ENCODE measurements at regions not wholly inside any gene's neighbourhood (a gene's known extent, or its start where the extent isn't known, plus 50 kb on each side); places are given as distances from the start of the nearest gene placed in this dataset.
"Not testable (repeated sequence)": the region's sequence is repeated elsewhere in the genome, so short reads cannot be mapped to it uniquely, and the experiment has no call there.

DNA sequence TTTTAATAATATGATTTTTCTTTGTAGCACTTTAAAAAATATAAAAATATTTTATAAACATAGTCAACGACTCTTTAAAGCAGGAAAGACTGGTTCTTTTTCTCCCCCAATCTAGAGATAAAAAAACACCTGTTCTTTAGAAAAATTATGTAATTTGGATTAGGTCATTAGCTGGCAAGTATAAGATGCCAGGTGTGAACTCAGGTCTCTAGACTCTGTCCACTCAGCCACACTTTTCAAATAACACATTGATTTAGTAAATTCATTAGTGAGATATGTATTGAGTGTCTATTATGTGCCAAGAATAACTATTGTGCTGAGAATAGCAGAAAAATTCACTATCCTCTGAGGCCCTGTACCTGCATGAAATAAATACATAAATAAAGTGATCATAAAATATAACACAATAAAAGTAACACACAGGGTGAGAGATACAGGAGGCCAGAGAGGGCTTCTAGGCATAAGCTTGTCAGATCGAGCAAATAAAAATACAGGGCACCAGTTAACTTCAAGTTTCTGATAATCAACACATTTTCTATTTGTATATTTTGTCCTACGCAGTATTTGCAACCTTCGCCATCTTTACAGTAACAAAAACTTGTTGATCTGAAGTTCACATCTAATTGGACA lies 867.1 kb upstream of the GBE1 start:
- DNase-seq (ENCODE audit: low read depth in 1 of 2, low spot score in 1 of 2), result no peak
- Histone ChIP-seq H3K27ac (replicated peaks) (no peak overlapping the region), H3K27me3 (ENCODE audit: insufficient read depth, poor library complexity, severe bottlenecking) (no peaks in the 10 kb centered on the region), H3K4me3 (replicated peaks; ENCODE audit: insufficient read depth, low read length) (no peak overlapping the region)
- TF ChIP-seq, protein P1, sequence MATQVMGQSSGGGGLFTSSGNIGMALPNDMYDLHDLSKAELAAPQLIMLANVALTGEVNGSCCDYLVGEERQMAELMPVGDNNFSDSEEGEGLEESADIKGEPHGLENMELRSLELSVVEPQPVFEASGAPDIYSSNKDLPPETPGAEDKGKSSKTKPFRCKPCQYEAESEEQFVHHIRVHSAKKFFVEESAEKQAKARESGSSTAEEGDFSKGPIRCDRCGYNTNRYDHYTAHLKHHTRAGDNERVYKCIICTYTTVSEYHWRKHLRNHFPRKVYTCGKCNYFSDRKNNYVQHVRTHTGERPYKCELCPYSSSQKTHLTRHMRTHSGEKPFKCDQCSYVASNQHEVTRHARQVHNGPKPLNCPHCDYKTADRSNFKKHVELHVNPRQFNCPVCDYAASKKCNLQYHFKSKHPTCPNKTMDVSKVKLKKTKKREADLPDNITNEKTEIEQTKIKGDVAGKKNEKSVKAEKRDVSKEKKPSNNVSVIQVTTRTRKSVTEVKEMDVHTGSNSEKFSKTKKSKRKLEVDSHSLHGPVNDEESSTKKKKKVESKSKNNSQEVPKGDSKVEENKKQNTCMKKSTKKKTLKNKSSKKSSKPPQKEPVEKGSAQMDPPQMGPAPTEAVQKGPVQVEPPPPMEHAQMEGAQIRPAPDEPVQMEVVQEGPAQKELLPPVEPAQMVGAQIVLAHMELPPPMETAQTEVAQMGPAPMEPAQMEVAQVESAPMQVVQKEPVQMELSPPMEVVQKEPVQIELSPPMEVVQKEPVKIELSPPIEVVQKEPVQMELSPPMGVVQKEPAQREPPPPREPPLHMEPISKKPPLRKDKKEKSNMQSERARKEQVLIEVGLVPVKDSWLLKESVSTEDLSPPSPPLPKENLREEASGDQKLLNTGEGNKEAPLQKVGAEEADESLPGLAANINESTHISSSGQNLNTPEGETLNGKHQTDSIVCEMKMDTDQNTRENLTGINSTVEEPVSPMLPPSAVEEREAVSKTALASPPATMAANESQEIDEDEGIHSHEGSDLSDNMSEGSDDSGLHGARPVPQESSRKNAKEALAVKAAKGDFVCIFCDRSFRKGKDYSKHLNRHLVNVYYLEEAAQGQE (IDR thresholded peaks at IDR 0.05; ENCODE audit: insufficient replicate concordance, low read depth), result no peak
- TF ChIP-seq POLR2AphosphoS5 (IDR thresholded peaks at IDR 0.05; ENCODE audit: low read depth) (no peak), CTCF (IDR thresholded peaks at IDR 0.05; ENCODE audit: insufficient read depth, low read length) (no peak), SPI1 (IDR thresholded peaks at IDR 0.05; ENCODE audit: borderline replicate concordance, low read depth) (no peak), GABPA (IDR thresholded peaks at IDR 0.05; ENCODE audit: low read depth) (no peak)

- no peak overlapping the region for H3K4me3 ChIP-seq (replicated peaks; ENCODE audit: insufficient read depth, low read length)
- DNase-seq (ENCODE audit: low read depth in 1 of 2, low spot score in 1 of 2), result no peak
- H3K27ac ChIP-seq (replicated peaks), result no peak overlapping the region
- no peaks in the 10 kb centered on the region for H3K27me3 ChIP-seq (ENCODE audit: insufficient read depth, poor library complexity, severe bottlenecking)
- TF ChIP-seq CTCF (IDR thresholded peaks at IDR 0.05; ENCODE audit: insufficient read depth, low read length), result no peak
- TF ChIP-seq POLR2AphosphoS5 (IDR thresholded peaks at IDR 0.05; ENCODE audit: low read depth), result no peak
- TF ChIP-seq, protein P1 (IDR thresholded peaks at IDR 0.05; ENCODE audit: insufficient replicate concordance, low read depth), result no peak
- no peak for TF ChIP-seq SPI1 (IDR thresholded peaks at IDR 0.05; ENCODE audit: borderline replicate concordance, low read depth)
Measured at GRCh38 chr3:82627733-82628132, 866.3 kb upstream of the GBE1 start.

DNA sequence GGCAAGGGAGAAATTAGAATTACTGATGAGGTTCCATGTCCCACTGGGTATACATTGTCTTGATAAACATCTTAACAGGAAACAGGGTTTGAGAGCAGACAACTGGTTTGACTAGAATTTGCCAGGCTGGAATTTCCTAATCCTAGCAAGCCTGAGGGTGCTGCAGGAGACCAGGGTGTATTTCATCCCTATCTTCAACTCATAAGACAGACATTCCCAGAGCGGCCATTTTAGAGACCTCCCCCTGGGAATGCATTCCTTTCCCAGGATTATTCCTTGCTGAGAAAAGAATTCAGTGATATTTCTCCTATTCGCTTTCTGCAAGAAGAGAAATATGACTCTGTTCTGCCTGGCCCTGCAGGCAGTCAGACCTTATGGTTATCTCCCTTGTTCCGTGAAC lies 859.3 kb upstream of the GBE1 start:
- not testable (repeated sequence) for DNase-seq (ENCODE audit: low read depth in 1 of 2, low spot score in 1 of 2); H3K27me3 ChIP-seq (ENCODE audit: insufficient read depth, poor library complexity, severe bottlenecking); H3K4me3 ChIP-seq (replicated peaks; ENCODE audit: insufficient read depth, low read length); H3K27ac ChIP-seq (replicated peaks)

- no peak for TF ChIP-seq GABPA (IDR thresholded peaks at IDR 0.05; ENCODE audit: low read depth)
- no peak for TF ChIP-seq POLR2AphosphoS5 (IDR thresholded peaks at IDR 0.05; ENCODE audit: low read depth)
- TF ChIP-seq CTCF (IDR thresholded peaks at IDR 0.05; ENCODE audit: insufficient read depth, low read length), result no peak
- TF ChIP-seq, protein P1 (IDR thresholded peaks at IDR 0.05; ENCODE audit: insufficient replicate concordance, low read depth), result no peak
- TF ChIP-seq SPI1 (IDR thresholded peaks at IDR 0.05; ENCODE audit: borderline replicate concordance, low read depth), result no peak
- H3K27ac ChIP-seq (replicated peaks), result no peak overlapping the region
- no peak overlapping the region for H3K4me3 ChIP-seq (replicated peaks; ENCODE audit: insufficient read depth, low read length)
- DNase-seq (ENCODE audit: low read depth in 1 of 2, low spot score in 1 of 2), result no peak
- no peaks in the 10 kb centered on the region for H3K27me3 ChIP-seq (ENCODE audit: insufficient read depth, poor library complexity, severe bottlenecking)
Measured at GRCh38 chr3:82618594-82618993, 857.1 kb upstream of the GBE1 start.

Measured in HL-60 (cell line).